GM03348 (cell line): ENCODE measurements at regions not wholly inside any gene's neighbourhood (a gene's known extent, or its start where the extent isn't known, plus 50 kb on each side); places are given as distances from the start of the nearest gene placed in this dataset.
A peak's percentile ranks its signal among the peaks of the same experiment; 100 is the strongest.

Experiments
- DNase-seq: peaks from one replicate; pipeline ENCODE4 v3.0.0; 2012; ENCODE audit warnings: low spot score

DNA sequence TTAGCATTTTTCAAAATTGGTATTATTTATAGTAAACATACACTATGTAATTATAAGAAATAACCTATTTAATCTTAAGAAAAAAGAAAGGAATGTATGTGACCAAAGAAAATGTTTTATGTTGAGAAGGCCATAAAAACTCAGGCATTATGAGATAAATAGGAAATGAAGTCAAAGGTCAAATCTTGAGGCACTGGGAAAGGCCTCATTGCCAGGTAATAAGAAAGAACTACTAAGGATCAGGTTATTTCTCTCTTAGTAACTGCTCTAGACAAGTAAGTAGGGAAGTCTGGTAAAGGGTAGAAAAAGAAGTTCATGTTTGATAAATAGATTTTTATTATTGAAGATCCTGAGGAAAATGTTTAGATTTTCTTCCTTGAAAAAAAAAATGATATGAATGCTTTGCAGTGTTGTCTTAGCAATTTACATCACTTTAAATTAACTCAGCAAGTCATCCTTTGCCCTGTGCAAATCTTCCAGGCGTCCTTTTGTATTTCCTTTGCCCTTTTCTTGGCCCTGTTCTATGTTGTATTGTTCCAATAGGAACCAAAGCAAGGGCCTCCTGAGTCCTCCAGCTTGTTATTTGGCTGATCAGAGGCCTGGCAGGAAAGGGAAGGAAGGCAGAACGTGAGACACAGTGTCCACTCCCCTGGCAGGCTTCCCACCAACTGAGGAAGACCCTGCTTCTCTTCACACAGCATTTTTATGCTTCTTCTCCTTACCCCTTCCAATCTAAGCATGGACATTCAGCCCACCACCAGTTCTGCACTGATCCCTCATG is 260.4 kb upstream of the MIR17HG start:
- no peak for DNase-seq

DNA sequence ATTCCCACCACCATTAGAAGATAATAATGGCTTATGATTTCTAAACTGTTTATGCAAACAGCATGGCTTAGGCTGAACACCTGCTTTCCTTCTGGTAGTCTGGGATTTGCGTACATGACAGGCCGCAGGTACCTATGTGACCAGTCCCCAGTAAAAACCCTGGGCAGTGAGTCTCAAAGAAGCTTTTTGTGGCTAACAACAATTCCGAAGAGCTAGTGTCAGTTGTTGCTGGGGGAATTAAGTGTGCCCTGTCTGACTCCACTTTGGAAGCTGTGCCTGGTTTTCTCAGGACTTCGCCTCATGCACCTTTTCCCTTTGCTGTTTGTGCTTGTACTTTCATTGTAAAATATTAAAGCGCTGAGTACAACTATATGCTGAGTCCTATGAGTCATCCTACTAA is 250.2 kb upstream of the MIR17HG start:
- no peak for DNase-seq

DNA sequence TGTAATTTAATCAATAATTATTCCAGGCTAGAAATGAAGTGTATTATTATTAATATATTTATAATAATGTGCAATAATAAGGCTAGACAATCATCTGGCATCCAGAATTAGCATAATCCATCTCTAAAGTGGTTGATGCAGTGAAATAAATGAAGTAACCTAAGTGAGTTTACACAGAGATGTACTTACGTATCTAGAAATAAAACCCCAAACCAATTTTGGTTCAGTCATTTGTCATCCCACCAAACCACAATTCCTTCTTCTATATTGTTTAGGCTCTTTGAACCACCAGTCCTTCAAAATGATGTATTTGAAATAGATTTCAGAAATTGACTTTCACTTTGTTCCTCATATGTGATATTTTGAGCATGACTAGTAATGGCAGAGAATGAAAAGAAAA is 247.6 kb upstream of the MIR17HG start:
- DNase-seq = no peak

DNA sequence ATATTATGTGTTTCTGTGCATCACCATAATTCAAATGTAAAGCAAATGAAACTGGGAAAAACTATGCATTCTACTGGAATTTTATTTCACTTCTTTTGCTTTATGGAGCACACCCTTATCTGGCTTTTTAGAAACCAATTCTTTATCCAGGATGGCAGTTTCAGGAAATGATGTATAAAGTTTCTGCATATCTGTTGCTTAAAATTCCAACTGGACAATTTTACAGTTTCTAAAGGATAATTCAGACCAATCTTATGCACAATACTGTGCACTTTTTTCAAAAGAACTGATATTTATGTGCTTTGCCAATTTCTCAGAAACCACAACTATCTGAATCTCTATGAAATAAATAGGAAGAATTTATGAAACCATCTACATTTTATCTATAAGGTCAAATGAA is 246.5 kb upstream of the MIR17HG start:
- DNase-seq = no peak

DNA sequence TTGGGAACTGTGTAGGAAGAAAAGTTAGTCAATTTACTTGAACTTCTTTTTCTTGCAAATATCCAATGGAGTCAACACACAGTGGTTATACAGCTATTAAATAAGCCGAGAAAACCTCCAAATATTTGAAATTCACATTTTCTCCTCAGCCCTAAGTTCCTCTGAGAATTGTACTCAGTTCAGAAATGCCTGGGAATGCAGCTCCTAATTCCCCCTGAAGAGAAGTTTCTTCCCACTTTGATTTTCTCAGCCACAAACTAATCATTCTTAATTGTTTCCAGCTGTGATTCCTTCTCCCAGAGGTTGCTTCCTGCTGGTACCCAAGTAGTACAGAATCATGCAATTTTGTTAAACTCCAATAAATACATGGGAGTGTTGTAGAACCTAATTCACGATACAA is 246.1 kb upstream of the MIR17HG start:
- DNase-seq = no peak

DNA sequence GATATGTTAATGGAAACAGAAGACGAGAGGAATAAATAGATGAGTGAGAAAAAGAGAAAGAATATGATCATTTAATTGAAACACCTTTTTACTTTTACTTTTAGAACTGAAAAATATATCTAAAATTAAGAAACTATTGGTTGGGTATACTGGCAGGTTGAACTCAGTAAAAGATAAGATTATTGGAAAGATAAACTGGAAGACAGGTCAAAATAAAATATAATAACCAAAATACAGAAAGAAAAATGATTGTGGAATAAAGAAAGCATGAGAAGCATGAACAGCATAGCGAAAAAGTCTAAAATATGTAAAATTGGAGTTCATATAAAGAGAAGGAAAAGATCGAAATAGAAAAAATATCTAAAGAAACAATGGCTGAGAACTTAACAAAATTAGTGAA is 242.2 kb upstream of the MIR17HG start:
- no peak for DNase-seq

DNA sequence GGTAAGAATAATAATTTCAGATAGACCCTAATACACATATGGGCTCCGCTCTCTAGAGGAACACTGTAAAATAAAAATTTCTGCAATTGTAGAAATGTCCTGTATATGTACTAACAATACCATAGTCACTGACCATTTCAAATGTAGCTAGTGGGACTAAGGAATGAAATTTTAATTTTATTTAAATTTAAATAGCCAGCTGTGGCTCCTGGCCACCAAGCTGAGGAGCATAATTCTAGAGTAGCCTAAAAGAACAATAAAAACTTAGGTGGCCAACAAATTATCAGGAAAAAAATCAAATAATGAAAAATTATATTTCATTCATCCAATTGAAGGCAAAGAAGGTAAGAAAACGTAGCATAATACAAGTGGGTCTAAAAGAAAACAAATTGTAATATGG is 240.9 kb upstream of the MIR17HG start:
- DNase-seq = no peak

DNA sequence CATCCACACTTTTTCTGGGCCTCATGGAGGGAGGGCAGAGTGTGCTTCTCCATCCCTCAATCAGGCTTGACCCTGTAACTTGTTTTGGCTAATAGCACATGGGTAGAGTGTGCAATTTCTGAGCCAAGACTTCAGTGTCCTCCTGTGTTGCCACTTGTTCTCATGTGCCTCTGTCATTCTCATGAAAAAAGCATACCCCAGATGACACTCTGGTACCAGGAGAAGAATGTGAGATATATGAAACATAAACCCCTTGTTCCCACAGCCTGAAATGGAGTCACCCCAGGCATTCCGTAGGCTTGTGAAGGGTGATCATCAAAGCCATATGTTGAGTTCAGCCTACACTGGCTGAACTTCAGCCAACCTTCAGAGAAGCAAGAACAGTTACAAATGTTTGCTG is 239.2 kb upstream of the MIR17HG start:
- DNase-seq = no peak

DNA sequence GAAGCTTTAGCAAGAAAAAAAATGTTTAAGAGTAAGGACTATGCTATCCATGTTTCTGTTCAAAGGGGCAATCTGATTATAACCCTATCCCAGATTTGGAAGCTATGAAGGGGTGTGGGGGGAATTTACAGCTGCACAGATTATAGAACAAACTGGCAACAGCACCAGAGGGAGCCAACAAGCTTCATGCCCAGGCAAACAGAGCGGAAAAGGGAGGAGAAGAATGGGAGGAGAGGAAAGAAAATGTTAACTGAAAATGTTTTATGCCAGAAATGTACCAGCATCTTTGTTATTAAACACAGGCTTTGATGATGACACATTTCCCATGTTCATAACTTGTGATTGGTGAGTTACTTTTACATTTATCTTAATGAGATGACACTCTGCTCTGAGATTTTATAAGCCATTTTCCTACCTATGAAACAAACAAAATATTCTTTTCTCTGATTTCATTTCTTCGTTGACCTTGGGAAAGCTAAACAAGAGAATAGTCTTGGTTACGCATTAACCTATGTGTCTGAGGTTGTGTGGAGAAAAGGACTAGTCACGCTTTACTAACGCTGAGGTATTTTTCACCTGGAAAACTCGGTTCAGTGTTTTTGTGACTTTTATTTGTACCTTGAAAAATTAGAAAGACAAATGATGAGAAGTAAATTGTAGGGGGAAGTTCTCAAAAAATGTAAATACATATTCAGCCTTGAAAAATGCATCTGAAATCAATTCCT is 235.8 kb upstream of the MIR17HG start:
- DNase-seq = no peak

DNA sequence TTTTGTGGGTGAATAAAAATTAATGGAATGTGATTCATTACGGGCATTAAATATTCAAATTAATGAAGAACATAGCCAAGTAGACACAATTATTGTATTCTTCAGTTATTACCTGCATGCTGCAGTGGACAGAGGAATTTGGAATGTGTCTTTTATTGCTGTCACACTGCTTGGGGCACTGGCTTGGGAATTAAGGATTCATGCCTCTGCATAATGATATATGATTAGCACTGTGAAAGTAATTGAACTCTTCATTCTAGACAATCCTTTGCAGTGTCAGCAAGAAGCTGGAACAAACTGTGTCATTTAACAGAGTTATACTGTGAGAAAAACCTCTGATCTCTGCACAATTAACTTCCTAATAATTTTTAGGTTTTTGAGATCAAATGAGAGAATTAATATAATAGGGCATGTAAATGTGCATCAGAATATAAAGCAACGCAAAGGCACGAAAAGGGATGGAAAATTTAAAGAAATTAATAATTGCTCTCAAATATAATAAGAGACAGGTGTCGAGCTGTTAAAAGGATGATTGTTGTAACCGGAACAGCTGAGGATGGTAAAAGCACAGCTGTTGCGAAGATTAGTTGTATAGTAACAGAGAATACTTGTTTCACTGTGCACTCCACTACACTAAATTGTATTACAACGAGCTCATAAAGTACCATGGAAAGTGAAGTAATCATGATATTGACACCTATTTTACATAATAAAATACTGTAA is 235.1 kb upstream of the MIR17HG start:
- DNase-seq = no peak

DNA sequence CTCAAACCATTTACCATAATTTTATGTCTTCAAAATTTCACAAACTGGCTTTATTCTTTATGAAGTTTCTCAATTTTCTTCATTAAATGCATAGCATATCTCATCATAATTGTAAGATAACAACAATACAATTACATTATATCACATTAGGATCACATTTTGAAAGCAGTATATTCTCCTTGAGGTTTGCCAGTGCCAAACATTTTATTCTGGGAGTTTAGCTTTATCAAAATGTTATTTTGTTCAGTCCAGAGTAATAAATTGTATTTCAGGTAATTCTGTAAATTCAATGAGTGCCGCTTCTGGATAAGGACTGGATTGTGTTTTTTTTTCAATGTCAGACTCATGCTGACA is 234.6 kb upstream of the MIR17HG start:
- no peak for DNase-seq

DNA sequence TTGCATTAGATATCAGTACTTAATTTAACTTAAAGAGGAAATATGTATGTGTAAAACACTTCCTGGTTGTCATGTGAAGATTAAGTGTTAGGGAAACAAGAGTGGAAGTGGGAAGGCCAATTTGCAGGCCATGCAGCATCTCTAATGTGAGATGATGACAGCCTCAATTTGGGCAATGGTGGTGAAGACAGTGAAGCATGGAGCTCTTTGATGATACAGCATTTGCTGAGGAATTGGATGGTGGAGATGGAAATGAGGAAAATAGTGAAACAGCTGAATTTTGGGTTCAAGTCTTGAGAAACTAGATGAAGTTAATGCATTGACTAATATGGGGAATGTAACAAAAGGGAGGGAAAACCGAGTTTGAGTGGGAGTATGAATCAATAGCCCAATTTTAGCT is 231.7 kb upstream of the MIR17HG start:
- no peak for DNase-seq

DNA sequence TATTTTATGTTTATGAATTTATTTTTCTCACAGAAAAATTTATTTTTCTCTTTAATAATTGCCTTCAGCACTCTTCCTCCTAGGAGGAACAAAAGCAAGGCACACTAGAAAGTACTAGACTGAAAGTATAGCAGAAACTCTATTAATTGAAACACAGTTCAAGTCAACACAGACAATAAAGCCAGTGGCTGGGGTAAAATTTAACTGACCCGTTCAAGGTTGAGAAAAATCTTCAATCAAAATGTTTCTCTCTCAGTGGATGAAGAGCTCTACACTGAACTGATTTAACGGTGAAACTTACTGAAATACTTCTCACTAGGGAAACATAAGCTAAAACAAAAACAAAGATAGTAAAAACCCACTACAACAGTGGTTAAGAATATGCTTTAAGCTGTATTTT is 230.1 kb upstream of the MIR17HG start:
- DNase-seq = no peak

DNA sequence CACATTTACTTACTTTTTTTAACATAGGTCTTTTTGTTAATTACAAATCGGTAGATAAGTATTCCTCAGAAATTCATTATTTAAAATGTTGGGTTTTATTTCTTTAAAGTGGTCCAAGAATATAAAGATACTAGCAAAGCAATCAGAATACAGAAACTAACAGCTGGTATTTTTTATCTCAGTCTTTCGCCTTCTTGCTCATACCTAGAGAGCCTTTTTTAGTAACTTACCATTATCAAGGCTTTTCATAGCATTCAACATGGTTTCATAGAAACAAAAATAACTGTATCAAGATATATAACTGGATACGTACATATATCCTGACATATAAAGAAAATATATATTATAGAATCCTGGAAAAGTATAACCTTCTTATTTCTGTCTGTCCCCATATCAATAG is 227.8 kb upstream of the MIR17HG start:
- no peak for DNase-seq

DNA sequence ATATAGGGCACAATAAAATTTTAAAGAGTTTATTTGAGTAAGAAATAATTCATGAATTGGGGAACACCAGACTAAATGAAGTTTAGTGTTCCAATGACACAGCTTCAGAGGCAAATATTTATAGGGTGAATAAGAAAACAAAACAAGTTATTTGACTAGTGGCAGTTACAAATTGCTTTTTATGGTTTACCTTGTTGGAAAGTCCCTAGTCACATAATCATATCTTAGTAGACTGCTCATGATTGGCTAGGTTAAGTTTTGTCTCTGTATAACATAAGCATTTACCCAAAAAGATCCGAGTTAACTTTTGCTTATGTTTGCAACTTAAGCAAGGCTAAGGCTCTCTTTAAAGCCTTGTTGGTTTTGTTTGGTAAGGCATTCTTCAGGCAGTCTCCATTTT is 224.7 kb upstream of the MIR17HG start:
- DNase-seq = no peak

DNA sequence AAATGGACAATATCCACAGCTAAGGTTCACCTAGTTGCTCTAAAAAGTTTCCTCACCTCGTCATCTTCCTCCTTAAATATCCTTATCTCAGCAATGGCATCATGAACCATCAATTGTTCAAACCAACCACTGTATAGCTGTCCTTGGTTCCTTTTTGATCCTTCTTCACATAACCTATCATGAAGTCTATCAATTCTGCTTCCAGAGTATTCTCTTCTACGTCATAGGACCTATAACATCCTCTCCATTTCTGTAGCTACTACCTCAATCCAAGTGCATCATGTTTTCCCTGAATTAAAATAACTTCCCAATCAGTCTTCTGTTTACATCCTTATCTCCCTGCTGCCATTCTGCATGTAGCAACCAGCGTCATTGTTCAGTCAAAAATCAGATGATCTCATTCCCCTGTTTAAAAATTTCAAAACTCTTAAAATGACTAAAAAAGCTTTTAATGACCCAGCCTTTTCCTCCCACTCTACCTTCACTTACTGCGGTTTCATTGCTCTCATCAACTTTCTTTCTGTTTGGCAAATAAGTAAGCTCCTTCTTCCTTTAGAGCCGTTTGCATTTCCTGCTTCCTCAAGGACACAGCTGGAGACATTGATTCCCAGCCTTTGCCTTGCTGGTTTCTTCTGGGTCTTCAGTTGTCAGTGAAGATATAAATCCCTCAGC is 223.9 kb upstream of the MIR17HG start:
- no peak for DNase-seq

DNA sequence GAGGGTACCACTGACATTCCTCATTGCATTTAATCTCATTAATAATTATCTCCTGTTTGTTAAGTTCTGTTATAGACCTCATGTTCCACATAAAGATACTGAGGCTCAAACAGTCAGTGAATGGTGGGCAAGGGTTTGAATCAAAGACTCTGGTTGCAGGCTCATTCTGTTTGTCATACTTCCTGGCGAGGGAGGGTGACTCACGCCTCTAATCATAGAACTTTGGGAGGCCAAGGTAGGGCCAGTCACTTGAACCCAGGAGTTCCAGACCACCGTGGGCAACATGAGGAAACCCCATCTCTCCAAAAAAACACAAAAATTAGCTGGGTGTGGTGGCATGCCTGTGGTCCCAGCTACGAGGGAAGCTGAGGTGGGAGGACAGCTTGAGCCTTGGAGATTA is 220.7 kb upstream of the MIR17HG start:
- DNase-seq = no peak

DNA sequence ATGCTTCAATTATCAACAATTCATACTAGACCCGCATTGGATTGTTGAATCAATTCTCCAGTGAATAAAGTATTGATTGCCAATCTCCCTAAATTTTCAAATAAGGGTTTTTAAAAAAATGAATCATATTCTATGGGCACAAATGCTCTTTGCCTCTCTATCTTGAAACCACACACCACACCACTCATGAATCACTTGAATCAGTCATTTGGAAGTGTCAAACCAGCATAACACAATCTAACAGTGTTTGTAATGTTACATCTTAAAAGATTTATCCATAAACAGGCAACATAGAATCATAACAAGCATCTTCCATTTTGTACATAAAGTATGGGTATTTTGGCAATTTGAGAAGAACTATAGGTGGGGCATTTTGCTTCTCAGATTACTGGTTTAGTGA is 219.5 kb upstream of the MIR17HG start:
- no peak for DNase-seq

DNA sequence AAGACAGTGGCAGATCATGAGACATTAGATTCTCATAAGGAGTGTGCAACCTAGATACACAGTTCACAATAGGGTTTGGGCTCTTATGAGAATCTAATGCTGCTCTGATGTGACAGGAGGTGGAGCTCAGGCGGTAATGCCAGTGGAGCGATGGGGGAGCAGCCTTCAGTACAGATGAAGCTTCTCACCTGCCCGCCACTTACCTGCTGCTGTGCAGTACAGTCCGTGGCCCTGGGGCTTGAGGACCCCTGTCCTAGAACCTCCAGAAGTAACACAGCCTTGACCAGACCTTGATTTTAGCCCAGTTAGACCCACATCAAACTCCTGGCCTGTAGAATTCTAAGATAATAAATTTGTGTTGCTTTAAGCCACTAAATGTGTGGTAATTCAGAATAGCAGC is 215.1 kb upstream of the MIR17HG start:
- no peak for DNase-seq

DNA sequence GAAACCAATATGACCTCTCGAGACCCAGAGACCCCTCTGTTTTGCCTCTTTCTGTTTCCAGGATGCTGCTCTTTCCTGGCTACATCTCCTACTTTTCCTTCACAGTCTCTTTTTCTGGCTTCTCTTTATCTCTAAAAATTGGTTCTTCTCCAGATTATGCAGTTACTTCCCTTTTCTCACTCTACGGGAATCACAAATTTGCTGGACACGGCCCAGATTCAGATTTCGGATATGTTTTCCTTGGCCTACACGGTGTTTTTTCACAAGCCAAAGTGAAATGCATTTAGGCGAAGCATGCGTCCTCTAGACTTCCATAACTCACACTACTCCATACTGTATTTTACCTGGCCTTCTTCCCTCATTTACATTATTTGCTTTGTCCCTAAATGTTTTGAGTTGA is 214.7 kb upstream of the MIR17HG start:
- DNase-seq = no peak

DNA sequence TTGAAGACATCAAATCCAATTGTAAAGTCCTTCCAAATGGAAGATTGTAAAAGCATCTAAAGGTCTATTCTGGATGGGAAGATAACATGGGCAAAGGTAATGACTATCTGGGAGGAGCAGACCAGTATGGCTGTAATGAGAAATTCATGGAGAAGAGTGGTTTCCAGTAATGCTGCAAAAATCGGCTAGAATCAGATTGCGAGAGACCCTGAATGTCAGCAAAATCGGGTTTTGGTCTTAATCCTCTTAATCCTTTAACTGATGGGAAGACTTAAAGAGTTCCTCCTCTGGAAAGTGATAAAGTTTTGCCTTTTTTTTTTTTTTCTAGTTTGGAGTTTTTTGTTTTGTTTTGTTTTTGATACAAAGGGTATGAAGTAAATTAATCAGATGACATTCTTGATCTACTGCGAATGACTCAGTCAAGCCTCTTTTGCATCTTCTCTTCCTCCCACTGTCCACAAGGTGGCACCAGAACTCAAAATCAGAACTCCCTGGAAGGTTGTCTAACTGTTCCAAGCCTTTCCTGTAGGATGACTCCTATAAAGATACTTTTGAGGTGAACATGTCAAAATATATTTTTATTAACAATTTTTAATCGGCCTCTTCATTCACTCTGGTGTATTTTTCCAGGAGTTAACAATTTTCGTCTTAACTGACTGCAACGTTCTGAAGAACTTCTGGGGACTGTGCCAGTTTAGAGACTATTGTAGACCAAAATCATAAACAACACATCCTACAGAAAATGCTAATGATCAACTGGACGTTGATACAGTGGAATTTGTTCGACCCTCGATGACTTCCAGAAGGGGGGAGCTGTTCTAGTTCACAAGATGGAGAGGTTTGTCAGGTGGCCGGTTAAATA is 213.3 kb upstream of the MIR17HG start:
- peak; percentile 62 for DNase-seq

DNA sequence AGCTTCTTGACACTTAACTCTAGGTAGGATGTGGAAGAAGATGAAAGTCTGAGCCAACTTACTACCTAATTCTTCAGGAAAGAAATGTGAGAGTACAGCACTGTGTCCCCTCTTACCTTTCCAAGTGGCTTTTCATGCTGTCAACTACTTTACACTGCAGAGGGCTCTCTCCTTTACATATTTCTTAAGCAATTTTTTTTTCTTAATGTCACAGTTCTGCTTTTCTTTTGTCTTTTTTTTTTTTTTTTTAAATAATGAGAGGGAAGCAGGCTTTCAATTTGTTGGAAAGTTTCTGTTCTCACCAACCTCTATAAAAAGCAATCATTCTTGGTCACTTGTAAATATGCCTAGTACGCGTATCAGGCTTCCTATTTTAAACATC is 212.7 kb upstream of the MIR17HG start:
- no peak for DNase-seq
